ENCODE measurements at regions not wholly inside any gene's neighbourhood (a gene's known extent, or its start where the extent isn't known, plus 50 kb on each side); places are given as distances from the start of the nearest gene placed in this dataset.

DNA sequence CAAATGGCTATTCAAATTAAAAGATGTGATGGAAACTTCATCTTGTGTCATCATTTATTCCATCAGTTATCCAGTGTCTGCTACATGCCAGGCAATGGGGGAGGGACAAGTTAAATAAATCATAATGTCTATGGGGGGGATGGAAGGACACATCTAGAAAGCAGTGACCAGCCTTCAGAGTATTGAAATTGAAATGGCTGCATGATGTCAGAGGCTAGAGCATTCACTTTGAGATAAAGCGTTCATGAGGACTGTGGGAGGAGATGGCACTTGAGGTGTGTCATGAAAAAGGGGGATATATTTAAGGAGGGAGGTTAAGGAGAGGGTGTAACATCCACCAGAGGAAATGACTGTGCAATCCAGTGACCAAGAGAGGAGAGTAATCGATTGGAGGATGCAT lies 50.6 kb downstream of the SLIT2 start:
- ATAC-seq (ENCODE audit: low FRiP score): no peak
- intact Hi-C loops (cut with DNase I): no loop called here
- WGBS, 2 donors: 87 to 96% methylated on average over 2 of the region's 2 CpGs
- H3K4me1 ChIP-seq (ENCODE audit: control insufficient read depth in 1 of 2, insufficient read depth in 2 of 2, low read length in 2 of 2): no peaks in the 10 kb centered on the region
- no peaks in the 10 kb centered on the region for H3K27me3 ChIP-seq (ENCODE audit: control insufficient read depth in 1 of 2, insufficient read depth in 2 of 2, low read length in 1 of 2)
- H3K9me3 ChIP-seq (ENCODE audit: control insufficient read depth, low read length): no peaks in the 10 kb centered on the region
- DNase-seq: no peak
- no peaks in the 10 kb centered on the region for H3K36me3 ChIP-seq (ENCODE audit: control insufficient read depth in 1 of 2, insufficient read depth in 2 of 2, low read length in 1 of 2)
- no peak overlapping the region for H3K27ac ChIP-seq (ENCODE audit: low read depth in 1 of 2, low read length in 2 of 2)
- no peak overlapping the region for H3K4me3 ChIP-seq (ENCODE audit: low read length in 2 of 2)

DNA sequence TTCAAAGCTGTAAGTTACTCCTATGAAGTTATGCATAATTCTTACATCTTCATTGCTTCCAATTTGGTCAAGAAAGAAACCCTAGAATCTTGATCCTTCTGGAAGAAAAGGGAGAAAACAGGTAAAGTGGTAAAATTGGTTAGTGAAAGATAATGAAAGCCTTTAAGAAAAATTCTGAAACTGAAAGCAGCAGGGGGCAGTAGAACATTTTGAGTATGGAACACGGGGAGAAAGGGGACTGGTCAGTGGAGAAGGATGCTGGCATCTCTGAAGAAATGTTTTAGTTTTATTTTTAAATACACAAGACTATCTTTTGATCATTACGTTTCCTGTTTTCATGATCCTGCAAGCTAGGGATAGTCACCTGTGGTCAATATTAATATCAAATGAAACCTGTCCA lies 54.3 kb downstream of the SLIT2 start:
- Histone ChIP-seq H3K4me1 (ENCODE audit: control insufficient read depth in 1 of 2, insufficient read depth in 2 of 2, low read length in 2 of 2) (no peaks in the 10 kb centered on the region), H3K27ac (ENCODE audit: low read depth in 1 of 2, low read length in 2 of 2) (no peak overlapping the region), H3K27me3 (ENCODE audit: control insufficient read depth in 1 of 2, insufficient read depth in 2 of 2, low read length in 1 of 2) (no peaks in the 10 kb centered on the region), H3K4me3 (ENCODE audit: low read length in 2 of 2) (no peak overlapping the region), H3K9me3 (ENCODE audit: control insufficient read depth, low read length) (no peaks in the 10 kb centered on the region), H3K36me3 (ENCODE audit: control insufficient read depth in 1 of 2, insufficient read depth in 2 of 2, low read length in 1 of 2) (peaks cover 0 to 3% of the 10 kb centered on the region in 2 donors)
- 8 to 17% methylated on average over 2 of the region's 2 CpGs for WGBS, 2 donors
- DNase-seq: no peak
- intact Hi-C loops (cut with DNase I): no loop called here
- no peak for ATAC-seq (ENCODE audit: low FRiP score)

DNA sequence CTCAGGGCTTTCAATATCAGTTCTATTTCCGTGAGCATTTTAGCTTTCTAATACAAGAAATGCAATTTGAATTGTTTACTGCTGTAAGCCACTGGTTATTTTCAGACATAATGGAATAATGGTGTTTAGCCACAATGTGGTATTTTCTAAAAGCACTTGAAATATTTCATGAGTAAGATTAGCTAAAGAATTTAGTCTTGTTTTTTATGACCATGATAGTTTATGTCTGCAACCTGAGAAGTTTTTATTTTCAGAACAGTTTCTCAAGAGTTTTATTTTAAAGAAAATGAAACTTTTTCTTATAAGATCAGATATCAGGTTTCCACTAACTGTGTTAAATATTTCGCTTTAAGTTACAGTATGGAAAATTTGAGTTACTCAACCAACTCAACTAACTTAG lies 60.2 kb downstream of the SLIT2 start:
- ATAC-seq (ENCODE audit: low FRiP score): no peak
- H3K27me3 ChIP-seq (ENCODE audit: control insufficient read depth in 1 of 2, insufficient read depth in 2 of 2, low read length in 1 of 2): no peaks in the 10 kb centered on the region
- 95 to 96% methylated on average over 2 of the region's 2 CpGs for WGBS, 2 donors
- peaks cover 0 to 3% of the 10 kb centered on the region in 2 donors for H3K36me3 ChIP-seq (ENCODE audit: control insufficient read depth in 1 of 2, insufficient read depth in 2 of 2, low read length in 1 of 2)
- no peak overlapping the region for H3K4me3 ChIP-seq (ENCODE audit: low read length in 2 of 2)
- H3K27ac ChIP-seq (ENCODE audit: low read depth in 1 of 2, low read length in 2 of 2): no peak overlapping the region
- no peaks in the 10 kb centered on the region for H3K9me3 ChIP-seq (ENCODE audit: control insufficient read depth, low read length)
- intact Hi-C loops (cut with DNase I): no loop called here
- H3K4me1 ChIP-seq (ENCODE audit: control insufficient read depth in 1 of 2, insufficient read depth in 2 of 2, low read length in 2 of 2): no peaks in the 10 kb centered on the region
- no peak for DNase-seq

DNA sequence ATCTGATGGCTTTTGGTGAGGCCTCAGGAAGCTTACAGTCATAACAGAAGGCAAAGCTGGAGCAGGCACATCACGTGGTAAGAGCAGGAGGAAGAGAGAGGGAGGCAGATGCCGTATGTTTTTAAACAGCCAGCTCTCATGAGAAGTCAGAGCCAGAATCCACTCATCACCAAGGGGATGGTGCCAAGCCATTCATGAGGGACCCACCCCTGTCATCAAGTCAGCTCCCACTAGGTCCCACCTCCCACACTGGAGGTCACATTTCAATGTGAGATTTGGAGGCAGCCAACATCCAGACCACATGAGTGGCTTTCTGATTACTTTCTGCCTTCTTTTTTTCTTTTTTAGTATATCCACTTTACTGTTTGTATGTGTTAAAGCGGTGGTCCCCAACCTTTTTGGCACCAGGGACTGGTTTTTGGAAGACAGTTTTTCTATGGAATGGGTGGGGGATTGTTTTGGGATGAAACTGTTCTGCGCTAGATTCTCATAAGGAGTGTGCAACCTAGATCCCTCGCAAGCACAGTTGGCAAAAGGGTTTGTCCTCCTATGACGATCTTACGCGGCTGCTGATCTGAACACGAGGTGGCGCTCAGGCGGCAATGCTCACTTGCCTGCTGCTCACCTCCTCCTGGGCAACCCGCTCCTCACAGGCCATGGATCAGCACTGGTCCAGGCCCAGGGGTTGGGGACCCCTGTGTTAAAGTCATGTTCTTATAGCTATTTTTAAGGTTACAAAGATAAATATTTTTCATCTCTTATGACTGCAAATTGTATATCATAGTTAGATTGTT lies 61.7 kb downstream of the SLIT2 start:
- no peak overlapping the region for H3K27ac ChIP-seq (ENCODE audit: low read depth in 1 of 2, low read length in 2 of 2)
- H3K4me1 ChIP-seq (ENCODE audit: control insufficient read depth in 1 of 2, insufficient read depth in 2 of 2, low read length in 2 of 2): peaks cover 0 to 5% of the 10 kb centered on the region in 2 donors
- peaks cover 0 to 3% of the 10 kb centered on the region in 2 donors for H3K36me3 ChIP-seq (ENCODE audit: control insufficient read depth in 1 of 2, insufficient read depth in 2 of 2, low read length in 1 of 2)
- H3K27me3 ChIP-seq (ENCODE audit: control insufficient read depth in 1 of 2, insufficient read depth in 2 of 2, low read length in 1 of 2): no peaks in the 10 kb centered on the region
- intact Hi-C loops (cut with DNase I): no loop called here
- DNase-seq: no peak
- ATAC-seq (ENCODE audit: low FRiP score): no peak
- H3K4me3 ChIP-seq (ENCODE audit: low read length in 2 of 2): no peak overlapping the region
- 77 to 81% methylated on average over 12 of the region's 12 CpGs for WGBS, 2 donors
- H3K9me3 ChIP-seq (ENCODE audit: control insufficient read depth, low read length): no peaks in the 10 kb centered on the region

DNA sequence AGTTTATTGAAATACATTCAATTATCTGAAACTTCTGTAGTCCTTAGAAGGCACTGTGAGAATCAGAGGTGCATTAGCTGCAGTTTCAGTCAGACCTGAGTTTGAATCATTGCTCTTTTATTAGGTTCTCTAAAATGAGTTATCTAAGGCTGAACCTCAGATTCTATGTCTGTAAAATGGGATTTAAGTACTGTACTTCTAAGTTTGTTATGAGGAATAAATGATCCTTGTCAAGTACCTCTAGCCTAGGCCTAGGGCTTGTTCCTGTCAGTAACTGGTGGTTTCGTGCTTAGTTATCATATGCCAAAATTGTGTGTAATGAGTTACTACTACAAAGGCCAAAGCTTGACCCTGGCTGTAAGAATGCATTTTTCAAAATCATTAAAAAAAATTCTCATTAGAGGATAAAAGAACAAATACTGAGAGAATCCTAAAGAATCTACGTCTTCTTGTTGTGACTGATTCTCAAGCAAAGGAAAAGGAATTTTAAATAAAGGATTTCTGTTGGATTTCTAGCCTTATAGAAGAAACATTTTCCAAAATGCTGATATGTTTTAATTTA lies 65.8 kb downstream of the SLIT2 start:
- peaks cover 1 to 10% of the 10 kb centered on the region in 2 donors for H3K4me1 ChIP-seq (ENCODE audit: control insufficient read depth in 1 of 2, insufficient read depth in 2 of 2, low read length in 2 of 2)
- no peaks in the 10 kb centered on the region for H3K9me3 ChIP-seq (ENCODE audit: control insufficient read depth, low read length)
- no peaks in the 10 kb centered on the region for H3K36me3 ChIP-seq (ENCODE audit: control insufficient read depth in 1 of 2, insufficient read depth in 2 of 2, low read length in 1 of 2)
- H3K27me3 ChIP-seq (ENCODE audit: control insufficient read depth in 1 of 2, insufficient read depth in 2 of 2, low read length in 1 of 2): no peaks in the 10 kb centered on the region
- intact Hi-C loops (cut with DNase I): no loop called here
- H3K27ac ChIP-seq (ENCODE audit: low read depth in 1 of 2, low read length in 2 of 2): no peak overlapping the region
- ATAC-seq (ENCODE audit: low FRiP score) (no peak), DNase-seq (no peak)
- WGBS, 2 donors: 57 to 64% methylated on average over 2 of the region's 2 CpGs
- no peak overlapping the region for H3K4me3 ChIP-seq (ENCODE audit: low read length in 2 of 2)

DNA sequence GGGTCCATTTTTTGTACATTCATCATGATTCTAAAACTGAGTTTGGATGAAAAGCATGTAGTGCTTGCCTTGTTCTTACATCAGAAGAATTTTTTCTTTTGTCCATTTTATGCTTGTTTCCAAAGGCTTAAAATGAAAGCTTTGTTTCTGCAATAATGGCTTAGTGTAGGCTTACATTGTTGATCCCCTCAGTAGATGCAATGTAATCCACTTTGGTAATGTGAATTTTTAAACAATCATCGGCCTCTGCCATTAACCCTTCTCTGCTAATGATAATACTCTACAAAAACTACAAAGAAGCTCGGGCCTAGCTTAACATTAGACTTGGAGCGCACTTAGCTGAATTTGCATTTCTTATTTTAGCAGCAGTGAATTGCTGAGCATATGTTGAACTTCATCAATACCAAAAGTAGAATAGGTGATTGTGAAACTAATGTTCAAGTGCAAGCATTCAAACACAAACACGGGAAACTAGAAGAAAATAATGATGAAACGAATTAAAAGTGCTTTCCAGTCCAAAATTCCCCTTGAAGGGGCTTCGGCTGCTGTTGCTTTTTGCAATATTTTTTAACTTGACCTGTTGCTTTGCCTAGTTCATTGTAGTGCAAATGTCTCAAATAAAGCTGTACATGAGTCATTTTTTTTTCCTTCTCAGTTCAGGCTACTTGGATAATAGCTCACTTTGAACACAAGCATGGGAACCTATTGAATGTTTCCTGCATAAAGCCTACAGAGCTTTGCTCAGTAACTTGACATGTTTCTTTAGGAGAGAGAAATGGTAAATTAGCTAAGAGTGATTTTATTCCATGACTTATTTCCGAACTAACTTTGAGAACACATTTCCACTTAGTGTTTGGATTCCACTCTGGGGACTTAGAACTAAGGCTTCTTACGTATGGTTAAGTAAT lies 66.5 kb downstream of the SLIT2 start:
- WGBS, 2 donors: 34 to 54% methylated on average over 8 of the region's 8 CpGs
- H3K4me3 ChIP-seq (ENCODE audit: low read length in 2 of 2): no peak overlapping the region
- no peak for ATAC-seq (ENCODE audit: low FRiP score)

DNA sequence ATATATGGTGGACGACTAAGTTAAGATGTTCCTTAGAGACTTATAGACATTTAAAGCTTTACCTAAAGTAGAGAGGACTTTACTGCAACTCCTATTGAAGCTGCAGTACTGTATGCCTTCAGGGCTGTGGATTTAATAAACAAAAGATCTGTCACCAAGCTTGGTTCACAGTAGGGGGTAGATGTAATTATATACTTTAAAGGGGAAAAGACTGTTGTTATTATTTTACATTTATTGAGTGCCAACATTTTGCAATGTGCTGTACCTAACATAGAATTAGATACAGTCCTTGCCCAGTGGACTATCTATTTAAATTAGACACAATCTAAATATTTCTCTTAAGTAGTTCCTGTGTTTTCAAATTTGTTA lies 67.2 kb downstream of the SLIT2 start:
- WGBS, 2 donors: 46 to 55% methylated on average over 1 of the region's 1 CpG
- H3K4me1 ChIP-seq (ENCODE audit: control insufficient read depth in 1 of 2, insufficient read depth in 2 of 2, low read length in 2 of 2): peaks cover 1 to 10% of the 10 kb centered on the region in 2 donors

More for the DNA sequence above, 66.5 kb downstream of the SLIT2 start:
- no peak for DNase-seq
- H3K27me3 ChIP-seq (ENCODE audit: control insufficient read depth in 1 of 2, insufficient read depth in 2 of 2, low read length in 1 of 2): no peaks in the 10 kb centered on the region
- no peak overlapping the region for H3K27ac ChIP-seq (ENCODE audit: low read depth in 1 of 2, low read length in 2 of 2)
- intact Hi-C loops (cut with DNase I): no loop called here
- H3K4me1 ChIP-seq (ENCODE audit: control insufficient read depth in 1 of 2, insufficient read depth in 2 of 2, low read length in 2 of 2): peaks cover 1 to 10% of the 10 kb centered on the region in 2 donors
- H3K9me3 ChIP-seq (ENCODE audit: control insufficient read depth, low read length): no peaks in the 10 kb centered on the region
- no peaks in the 10 kb centered on the region for H3K36me3 ChIP-seq (ENCODE audit: control insufficient read depth in 1 of 2, insufficient read depth in 2 of 2, low read length in 1 of 2)

DNA sequence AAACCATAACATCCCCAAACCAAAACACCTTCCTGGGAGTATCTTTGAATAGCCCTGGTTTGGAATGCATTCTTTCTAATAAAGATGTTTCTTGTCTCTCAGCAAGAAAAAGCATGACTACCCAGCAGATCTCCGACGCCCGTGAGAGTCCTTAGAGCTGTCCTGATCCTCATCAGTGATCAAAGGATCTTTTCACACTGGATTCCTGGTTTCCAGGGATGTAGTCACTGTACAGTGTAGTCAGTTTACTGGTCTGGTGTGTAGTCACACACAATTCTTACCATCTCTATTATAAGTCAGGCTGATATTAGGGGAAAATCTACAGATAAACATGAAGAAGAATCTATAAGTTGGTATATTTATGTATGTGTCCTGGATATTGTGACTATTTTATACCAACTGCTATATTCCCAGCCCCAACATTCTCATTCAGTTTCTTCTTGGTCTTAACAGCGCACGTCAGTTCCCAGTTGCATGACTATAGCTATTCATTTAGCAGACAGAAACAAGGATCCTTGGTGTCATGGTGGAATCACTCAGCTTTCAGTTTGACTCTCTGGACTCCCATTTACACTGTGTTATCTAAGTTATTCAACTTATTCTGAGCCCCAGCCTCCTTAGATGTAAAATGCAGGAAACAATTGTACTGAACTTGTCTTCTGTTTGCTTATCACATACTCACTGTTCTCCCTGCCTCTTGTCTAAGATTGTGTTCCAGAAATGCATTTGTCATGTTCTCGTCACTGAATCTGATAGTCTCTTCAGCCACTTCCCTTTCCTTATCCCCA lies 68.3 kb downstream of the SLIT2 start:
- Histone ChIP-seq H3K4me3 (ENCODE audit: low read length in 2 of 2) (no peak overlapping the region), H3K4me1 (ENCODE audit: control insufficient read depth in 1 of 2, insufficient read depth in 2 of 2, low read length in 2 of 2) (peaks cover 1 to 10% of the 10 kb centered on the region in 2 donors), H3K9me3 (ENCODE audit: control insufficient read depth, low read length) (no peaks in the 10 kb centered on the region), H3K36me3 (ENCODE audit: control insufficient read depth in 1 of 2, insufficient read depth in 2 of 2, low read length in 1 of 2) (no peaks in the 10 kb centered on the region), H3K27me3 (ENCODE audit: control insufficient read depth in 1 of 2, insufficient read depth in 2 of 2, low read length in 1 of 2) (no peaks in the 10 kb centered on the region), H3K27ac (ENCODE audit: low read depth in 1 of 2, low read length in 2 of 2) (no peak overlapping the region)
- intact Hi-C loops (cut with DNase I): no loop called here
- ATAC-seq (ENCODE audit: low FRiP score) (no peak), DNase-seq (no peak)
- WGBS, 2 donors: 94% methylated on average over 6 of the region's 6 CpGs

More for the DNA sequence above, 67.2 kb downstream of the SLIT2 start:
- ATAC-seq (ENCODE audit: low FRiP score) (no peak), DNase-seq (no peak)
- H3K9me3 ChIP-seq (ENCODE audit: control insufficient read depth, low read length): no peaks in the 10 kb centered on the region
- intact Hi-C loops (cut with DNase I): no loop called here
- H3K4me3 ChIP-seq (ENCODE audit: low read length in 2 of 2): no peak overlapping the region
- no peaks in the 10 kb centered on the region for H3K36me3 ChIP-seq (ENCODE audit: control insufficient read depth in 1 of 2, insufficient read depth in 2 of 2, low read length in 1 of 2)
- no peaks in the 10 kb centered on the region for H3K27me3 ChIP-seq (ENCODE audit: control insufficient read depth in 1 of 2, insufficient read depth in 2 of 2, low read length in 1 of 2)
- H3K27ac ChIP-seq (ENCODE audit: low read depth in 1 of 2, low read length in 2 of 2): no peak overlapping the region
